SKM-1 treated with dmso at 0.1 percent for 144 hours (cell line): ENCODE measurements at regions not wholly inside any gene's neighbourhood (a gene's known extent, or its start where the extent isn't known, plus 50 kb on each side); places are given as distances from the start of the nearest gene placed in this dataset.

Experiments
- DNase-seq: peaks from one replicate; lab custom pipeline; 2025; ENCODE audit not compliant: unreplicated experiment; lab: John Stamatoyannopoulos, UW

DNA sequence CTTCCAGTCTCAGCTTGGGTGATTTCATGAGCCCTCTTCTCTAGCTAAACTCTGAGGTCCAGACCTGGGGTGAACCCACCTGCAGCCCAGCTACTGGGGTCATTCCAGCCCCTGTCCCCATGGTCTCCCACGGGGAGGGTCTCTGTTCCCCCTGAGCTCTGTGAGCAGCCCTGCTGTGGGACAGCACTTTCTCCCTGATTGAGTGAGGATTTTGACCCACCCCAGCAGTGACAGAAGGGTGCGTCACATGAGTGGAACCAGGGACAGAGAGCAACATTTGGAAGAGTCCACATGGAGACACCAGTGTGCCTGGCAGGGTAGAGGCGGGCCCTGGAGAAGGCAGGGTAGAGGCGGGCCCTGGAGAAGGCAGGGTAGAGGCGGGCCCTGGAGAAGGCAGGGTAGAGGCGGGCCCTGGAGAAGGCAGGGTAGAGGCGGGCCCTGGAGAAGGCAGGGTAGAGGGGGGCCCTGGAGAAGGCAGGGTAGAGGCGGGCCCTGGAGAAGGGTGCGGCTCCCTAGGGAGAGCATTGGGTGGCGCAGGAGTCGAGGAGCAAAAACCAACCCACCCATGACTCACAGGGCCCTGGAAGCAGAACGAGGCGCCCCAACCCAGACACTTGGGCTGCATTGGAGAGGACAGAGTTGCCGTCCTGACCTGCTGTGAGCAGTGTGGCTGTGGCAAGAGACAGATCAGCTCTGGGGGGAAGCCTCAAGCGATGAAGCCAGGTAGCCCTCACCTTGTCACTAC lies 227.7 kb upstream of the B3GAT1 start:
- DNase-seq = no peak

DNA sequence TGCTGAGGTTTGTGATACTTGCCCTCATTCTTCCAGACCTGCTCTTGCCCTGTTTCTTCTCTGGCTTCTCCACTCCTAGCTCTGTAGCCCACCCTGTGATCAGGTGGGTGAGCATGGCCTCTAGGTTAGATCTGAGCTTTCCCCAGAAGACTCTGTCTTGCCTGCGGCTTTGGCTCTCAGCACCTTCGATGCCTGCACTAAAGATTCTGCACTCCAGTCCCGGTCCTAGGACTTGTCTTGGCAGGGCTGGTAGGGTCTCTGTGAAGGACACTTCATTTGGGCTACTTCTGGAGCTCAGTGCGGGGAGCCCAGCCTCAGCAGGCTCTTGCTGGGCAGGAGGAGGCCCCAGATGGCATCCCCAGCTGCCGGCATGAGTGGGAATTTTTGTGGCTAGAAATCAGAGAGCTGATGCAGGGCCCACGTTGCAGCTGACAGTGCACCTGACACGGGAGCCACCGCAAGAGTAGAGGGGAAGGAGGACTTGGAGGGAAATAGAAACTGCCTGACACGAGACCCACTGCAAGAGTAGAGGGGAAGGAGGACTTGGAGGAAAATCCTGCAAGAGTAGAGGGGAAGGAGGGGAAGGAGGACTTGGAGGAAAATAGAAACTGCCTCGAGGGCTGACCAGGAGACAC lies 226.9 kb upstream of the B3GAT1 start:
- DNase-seq = no peak

DNA sequence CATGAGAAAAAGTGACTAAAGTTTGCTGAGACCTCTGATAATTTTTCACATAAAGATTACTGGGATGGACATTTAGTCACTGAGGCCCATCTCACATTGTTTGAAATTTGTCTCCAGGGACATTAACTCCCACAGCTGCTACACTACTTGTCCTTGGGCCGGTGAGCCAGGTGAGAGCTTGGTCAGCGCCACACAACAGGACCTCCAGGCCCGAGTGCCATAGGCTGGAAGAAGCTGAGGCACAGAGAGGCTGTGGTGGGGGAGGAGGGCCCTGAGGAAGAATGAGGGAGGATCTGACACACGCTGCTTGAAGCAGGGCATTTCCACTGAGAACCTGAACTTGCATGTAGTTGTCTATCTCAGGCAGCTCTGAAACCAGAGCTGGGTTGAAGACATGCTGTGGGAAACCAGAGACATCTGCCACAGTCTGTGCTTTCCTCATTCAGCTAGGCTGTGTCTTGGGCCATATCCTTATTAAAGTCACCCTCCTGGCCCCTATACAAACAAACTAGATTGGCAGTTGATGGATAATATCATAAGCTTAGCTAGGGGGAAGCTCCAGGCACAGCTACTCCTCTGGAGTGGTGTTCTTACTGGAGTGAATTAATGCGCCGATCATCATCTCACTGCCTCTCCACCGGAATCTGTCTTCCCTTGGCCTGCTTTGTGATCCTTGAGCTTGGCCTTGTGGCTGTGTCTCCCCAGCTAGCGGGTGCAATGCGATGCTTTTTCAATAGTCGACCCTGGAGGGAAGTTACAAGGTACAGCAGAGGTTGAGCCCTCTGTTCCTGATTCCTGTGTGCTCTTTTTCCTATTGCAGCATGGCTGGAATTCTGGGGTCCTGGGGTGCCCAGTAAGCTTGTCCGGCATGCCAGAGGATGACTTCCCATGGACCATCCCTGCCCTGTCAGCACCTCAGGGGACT lies 225.3 kb upstream of the B3GAT1 start:
- DNase-seq = no peak

DNA sequence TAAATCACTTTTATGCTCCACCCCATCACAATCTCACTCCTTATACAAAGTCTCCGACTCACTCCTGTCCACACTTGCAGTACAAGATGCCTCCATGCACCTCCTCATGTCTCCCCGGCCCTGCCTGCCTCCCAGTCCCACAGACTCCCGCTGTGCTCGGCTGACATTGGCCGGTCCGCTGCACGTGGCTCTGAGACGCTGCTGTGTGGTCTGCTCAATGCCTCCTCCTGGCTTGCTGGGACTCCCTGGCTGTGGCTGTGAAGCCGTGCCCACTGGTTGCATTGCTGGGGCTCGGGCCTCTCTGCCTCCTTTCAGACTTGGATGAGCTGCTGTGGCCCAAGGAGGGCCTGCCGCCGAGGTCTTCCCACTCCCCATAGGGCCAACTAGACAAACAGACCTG lies 224.0 kb upstream of the B3GAT1 start:
- no peak for DNase-seq

DNA sequence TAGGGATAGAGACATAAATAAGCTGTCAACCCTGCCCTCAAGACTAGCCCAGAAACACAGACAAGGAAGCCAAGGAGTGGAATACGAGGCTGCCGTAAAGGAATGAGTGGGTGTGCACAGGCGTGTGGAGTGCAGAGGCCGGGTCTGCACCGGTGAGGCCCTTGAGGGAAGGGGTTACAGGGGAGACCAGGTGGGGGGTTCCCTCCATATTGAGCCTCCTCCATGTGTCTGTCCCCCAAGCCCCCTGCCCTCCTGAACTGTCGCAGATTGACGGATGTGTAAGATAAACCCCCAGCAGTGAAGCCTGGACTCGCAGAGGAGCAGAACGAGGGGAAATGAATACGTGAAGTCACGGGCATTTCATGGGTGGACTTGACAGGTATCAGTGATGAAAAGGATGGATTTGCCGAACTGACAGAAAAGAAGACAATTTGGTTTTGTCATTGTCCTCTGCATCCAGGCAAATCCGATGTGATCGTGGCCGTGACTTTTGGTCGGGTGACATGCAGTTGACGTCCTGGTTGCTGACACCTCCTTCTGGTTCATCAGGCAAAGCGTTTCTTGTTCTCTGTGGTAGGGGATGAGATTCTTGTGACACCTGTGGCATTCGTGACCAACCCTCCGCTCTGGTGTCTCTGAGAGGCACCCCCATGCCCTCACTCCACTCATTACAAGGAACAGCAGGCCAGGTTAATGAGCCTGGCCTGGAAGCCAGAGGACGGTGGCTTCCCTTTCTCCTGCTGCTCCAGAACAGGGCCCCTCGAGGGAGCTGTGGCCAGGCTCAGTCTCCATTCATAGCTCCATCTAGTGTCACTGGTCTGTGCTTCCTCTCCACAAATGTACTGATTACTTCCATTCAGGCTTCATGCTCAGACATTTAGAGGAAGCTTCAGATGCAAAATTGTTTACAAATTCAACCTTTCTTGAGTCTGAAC lies 223.1 kb upstream of the B3GAT1 start:
- no peak for DNase-seq

DNA sequence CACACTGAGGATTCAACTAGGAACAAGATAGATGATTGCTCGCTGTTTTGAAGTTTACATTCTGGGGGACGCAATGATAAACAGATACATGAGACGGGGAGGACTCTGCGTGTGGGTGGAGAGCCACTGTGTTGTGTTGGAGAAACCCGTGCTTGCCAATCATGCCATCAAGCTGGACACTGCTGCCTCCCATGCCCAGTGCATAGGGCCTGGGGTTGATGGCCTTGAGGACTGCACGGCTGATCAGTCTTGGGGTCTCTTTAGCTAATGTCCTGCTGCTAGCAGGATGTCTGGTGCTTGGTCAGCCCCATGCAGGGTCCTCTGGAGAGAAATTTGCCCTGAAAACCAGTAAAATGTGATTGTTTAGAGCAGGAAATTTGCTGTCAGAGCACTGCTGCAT lies 221.2 kb upstream of the B3GAT1 start:
- DNase-seq = no peak

DNA sequence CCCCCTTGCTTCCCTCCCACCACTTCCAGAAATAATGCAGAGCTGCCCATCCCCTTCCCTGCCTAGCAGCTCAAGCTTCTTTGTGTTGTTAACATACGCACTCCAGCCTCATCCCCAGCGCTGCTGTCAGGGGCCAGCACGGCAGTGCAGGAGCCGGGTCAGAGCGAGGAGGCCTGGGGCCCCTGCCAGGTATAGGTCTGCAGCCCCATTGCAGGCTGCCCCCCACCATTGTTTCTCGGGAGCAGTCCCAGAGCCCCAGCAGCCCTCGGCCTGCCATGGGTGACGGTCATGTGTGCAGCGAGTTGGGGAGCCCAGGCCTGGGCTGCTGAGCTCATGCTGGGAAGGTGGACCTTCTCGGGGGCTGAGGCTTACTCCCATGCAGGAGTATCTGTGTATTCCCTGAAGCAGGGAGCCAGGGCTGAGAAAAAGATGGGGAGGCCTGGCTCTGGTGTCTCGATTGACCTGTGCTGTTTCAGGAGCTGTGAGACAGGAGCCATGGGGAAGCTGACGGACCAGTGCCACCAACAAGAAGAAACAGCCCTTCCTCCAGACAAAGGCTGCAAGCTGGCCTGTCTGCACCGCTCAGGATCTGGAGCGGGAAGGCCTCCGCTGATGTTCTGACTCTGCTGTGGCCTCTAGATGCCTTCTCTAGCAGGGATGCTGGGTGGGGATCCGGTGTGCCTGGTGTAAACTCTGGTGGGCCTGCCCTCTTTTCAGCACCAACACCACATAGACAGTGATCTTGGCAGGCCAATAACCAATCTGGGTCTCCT lies 220.5 kb upstream of the B3GAT1 start:
- no peak for DNase-seq

GRCh38 chr11:134630861-134631260 lies 218.8 kb upstream of the B3GAT1 start:
- no peak for DNase-seq

GRCh38 chr11:134628426-134628825 lies 216.4 kb upstream of the B3GAT1 start:
- no peak for DNase-seq

DNA sequence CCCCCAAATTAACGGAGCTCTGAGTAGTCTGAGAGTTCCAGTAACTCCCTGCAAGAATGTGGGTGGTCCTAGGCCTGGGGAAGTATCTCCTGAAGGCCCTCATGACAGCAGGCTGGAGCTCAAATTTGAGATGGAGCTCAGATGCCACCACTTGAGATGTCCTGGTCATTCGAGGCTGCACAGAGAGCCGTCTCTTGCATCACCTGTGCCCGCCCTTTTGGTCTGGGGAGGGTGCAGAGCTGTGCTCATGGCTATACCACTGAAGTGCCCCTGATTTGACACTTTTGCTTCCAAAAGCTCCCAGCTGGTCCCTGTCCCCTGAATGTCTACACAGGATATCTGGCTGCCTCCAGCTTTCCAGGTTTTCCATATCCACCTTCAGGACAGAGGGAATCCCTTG lies 214.0 kb upstream of the B3GAT1 start:
- no peak for DNase-seq

DNA sequence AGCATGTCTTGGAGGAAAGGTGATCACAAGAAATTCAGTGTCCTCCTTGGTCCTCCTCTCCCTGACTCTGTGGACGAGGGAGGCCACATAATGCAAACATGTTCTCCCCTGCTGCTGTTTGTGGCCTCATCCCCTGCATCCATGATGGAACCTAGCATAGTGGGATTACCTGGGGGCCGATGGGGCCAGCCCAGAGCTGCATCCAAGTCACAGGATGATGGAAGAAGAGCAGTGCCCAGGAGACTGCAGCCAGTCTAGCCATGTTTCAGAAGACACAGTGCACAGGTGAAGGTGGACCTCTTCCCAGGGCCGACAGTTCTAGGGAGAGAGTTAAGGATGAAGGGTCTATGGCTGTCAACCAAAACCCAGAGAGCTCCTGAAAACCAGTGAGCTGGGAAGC lies 213.6 kb upstream of the B3GAT1 start:
- DNase-seq = no peak

GRCh38 chr11:134625151-134625550 lies 213.1 kb upstream of the B3GAT1 start:
- no peak for DNase-seq

DNA sequence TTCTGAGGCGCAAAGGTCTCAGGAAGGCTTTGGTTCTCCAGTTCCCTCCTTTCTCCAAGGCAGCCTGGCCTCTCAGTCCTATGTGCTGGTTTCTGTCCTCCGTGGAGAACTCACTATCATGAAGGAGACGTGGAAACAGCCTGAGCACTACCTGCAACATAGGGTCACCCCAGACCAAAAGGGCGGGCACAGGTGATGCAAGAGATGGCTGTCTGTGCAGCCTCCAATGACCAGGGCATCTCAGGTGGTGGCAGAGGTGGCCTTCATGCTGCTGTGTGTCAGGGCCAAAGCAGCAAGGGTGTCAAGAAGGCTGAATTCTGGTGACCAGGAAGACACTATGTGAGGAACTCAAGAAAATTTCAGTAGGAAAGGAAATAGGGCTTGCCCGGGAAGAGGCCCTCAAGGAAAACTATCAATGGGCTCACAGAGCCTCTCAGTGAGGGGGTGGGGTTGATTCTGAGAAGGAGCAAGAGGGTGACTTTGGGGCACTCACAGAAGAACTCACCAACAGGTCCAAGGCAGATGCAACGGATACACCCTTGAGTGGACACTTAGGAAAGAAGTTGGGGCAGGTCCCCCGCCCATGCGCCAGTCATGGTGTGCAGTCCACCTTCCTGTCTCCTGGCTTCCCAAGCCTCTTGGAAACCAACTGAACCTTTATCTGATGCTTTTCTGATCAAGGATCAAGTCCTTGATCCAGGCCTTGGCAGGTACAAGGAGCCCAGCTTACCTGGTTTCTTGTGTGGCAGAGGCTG lies 212.3 kb upstream of the B3GAT1 start:
- DNase-seq = no peak

DNA sequence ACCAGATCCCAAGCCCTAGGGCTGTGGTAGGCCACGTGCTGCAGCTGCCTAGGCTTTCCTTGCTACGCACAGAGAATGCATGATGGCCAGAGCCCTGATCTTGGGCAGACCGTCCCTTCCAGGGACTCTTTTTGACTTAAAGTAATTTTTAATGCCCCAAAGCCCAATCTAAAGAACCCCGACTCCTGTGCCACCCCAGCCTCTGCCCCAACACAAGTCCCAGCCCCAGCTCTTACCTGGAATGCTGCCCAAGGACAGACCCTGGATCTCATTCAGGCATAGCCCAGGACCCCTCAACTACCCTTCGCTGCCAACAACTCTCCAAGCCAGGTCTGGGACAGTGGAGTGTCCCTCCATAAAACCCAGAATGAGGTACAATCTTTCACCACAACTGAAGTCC lies 211.7 kb upstream of the B3GAT1 start:
- no peak for DNase-seq

GRCh38 chr11:134622458-134622857 lies 210.4 kb upstream of the B3GAT1 start:
- DNase-seq = no peak

DNA sequence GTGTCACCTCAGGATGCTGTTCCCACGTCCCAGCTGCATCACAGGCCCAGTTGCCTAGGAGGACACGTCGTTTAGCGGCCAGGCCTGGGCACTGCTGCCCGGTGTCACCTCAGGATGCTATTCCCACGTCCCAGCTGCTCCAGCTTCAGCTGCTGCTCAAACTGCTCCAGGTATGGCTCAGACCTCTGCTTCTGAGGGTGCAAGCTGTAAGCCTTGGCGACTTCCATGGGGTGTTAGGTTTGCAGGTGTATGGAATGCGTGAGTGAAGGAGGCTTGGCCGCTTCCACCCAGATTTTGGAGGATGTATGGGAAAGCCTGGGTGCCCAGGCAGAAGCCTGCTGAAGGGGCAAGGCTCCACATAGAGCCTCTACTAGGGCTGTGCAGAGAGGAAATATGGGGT lies 205.3 kb upstream of the B3GAT1 start:
- DNase-seq = no peak

GRCh38 chr11:134616038-134616437 lies 204.0 kb upstream of the B3GAT1 start:
- no peak for DNase-seq

DNA sequence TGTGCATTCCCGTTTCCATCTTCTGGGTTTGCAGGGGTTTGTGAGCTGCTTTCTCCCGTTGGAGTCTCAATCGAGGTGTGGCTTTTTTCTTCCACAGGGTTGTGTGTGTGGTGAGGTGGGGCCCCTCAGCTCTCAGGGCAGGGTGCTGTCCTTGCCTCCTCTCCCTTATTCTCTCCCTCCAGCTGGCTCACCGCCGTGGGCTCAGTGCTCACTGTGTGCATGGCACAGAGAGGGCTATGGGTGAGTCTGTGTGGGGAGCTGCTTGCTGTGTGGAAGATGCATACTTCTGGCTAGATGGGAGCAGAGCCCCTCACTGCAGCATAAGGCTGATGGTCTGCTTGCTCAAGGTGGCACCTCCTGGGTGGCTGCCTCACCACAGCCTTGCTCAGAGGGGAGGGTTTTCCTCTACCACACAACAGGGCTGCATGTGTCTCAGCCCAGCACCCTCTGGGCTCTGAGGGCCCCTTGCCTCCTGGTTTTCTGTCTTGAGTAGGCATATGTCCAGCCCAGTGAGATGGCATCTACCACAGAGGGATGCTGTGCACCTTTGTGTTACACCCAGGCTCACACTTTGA lies 203.1 kb upstream of the B3GAT1 start:
- DNase-seq = no peak

DNA sequence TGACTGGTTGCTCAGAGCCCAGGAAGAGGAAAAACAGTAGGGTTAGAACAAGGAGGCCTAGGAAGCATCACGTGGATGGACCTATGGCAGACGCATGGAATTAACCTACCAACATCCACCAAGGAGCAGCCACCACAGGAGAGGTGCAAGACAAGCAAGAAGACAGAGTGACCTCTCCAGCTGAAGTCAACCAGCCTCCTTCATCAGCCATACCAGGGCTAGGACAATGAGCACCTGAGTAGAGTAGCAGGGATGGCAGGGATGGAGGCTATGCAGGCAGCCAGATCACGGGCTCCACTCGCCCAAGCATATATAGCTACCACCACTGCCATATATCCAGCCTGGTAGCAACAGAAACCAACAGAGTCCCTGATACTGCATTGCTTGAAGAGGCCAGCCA lies 202.1 kb upstream of the B3GAT1 start:
- no peak for DNase-seq
